HuH-7 (cell line): ENCODE measurements at regions not wholly inside any gene's neighbourhood (a gene's known extent, or its start where the extent isn't known, plus 50 kb on each side); places are given as distances from the start of the nearest gene placed in this dataset.
"Not testable (repeated sequence)": the region's sequence is repeated elsewhere in the genome, so short reads cannot be mapped to it uniquely, and the experiment has no call there.

Source experiments
- DNase-seq: peaks from one replicate; pipeline ENCODE4 v3.0.0; 2011; ENCODE audit warnings: low spot score

GRCh38 chr7:79548727-79549126 lies 95.3 kb upstream of the MAGI2 start:
- DNase-seq = no peak

DNA sequence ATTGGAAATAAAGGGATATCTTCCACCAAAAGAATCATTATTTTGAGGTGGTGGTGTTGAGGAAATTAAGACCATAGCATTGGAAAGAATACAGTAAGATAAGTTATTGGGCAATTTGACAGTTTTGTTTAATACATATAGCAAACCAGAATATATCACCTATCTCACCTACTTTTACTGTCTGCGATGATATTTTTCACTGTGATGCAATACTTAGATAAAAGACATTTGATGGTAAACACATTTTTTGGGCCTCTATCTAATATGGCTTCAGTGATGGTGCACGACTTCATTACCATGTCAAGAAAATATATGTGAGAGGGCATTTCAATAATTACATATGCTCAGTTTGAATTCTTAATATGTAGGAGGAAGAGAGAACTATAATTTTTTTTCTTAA lies 93.7 kb upstream of the MAGI2 start:
- no peak for DNase-seq

- DNase-seq = no peak
Measured at GRCh38 chr7:79540592-79540991, 87.1 kb upstream of the MAGI2 start.

GRCh38 chr7:79534128-79534527 lies 80.7 kb upstream of the MAGI2 start:
- DNase-seq = no peak

- no peak for DNase-seq
Measured at GRCh38 chr7:79531905-79532664, 78.6 kb upstream of the MAGI2 start.

DNA sequence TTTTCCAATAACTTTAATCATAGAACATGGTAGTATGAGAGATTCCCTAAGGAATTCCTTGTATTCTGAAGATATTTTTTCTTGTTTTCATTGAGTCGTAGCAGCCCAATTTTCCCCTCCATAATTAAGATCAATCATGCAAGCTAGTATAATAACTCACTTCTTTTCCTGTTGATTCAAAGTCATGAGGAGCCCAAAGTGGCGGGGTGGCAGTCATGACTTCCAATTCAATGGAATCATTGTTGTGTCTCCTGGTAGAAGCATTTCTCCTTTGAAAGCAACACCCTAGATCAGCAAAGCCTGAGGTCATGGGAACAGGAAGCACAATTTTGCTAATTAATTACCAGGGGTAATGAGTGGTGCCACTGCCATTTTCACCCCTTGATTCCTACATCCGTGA lies 77.6 kb upstream of the MAGI2 start:
- DNase-seq = no peak

GRCh38 chr7:79529881-79530235 lies 76.4 kb upstream of the MAGI2 start:
- no peak for DNase-seq

DNA sequence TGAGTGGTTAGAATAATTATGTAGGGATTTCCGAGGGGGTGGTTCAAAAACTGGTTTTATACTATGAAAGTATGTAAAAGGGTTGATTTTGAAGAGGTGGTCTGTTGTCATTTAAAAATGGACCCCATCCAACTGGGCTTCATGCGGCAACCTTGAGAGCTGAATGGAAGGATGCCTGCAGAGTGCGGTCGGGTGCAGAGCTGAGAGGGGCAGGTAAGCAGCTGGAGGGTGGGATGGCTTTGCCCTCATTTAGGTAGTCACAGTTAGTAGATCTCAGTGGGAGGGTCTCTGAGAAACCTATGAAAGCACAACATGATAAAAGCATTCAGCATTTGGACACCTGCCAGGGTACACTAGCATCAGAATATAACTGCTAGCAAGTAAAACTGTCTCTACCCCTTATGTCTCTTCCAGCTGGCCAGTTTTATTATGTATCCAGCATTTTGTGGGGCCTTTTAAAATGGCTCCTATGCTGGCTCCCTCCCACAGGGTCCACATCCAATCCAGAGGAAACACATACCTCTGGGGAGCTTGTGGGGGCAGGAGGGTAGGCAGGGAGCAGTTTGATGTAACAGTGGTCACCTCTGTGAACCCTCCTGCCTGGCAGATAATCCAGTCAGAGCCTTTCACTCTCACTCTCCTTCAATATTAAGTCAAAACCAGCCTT lies 75.9 kb upstream of the MAGI2 start:
- DNase-seq = no peak

GRCh38 chr7:79528421-79528820 lies 75.0 kb upstream of the MAGI2 start:
- DNase-seq = no peak

- DNase-seq = no peak
Measured at GRCh38 chr7:79524048-79524447, 70.6 kb upstream of the MAGI2 start.

- no peak for DNase-seq
Measured at GRCh38 chr7:79523436-79523835, 70.0 kb upstream of the MAGI2 start.

- no peak for DNase-seq
Measured at GRCh38 chr7:79520543-79520942, 67.1 kb upstream of the MAGI2 start.

- no peak for DNase-seq
Measured at GRCh38 chr7:79515358-79515757, 61.9 kb upstream of the MAGI2 start.

DNA sequence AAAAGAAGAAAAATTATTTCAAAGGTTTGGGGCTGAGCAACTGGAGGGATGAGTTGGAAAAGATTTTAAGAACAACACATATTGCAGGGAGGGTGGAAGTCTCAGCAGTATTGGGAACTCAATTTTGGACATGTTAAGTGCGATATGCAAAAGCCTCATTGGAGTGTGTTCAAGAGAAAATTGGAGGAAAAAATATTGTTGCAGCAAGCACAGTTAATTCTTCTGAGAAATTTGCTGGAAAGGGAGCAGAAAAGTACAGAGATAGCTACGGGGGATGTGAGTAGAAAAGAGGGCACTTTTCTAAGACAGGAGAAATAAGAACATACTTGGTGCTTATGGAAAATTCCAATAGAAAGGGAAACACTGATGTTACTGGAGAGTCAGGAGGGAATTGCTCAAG lies 59.8 kb upstream of the MAGI2 start:
- DNase-seq = no peak

- no peak for DNase-seq
Measured at GRCh38 chr7:79512261-79512660, 58.8 kb upstream of the MAGI2 start.

DNA sequence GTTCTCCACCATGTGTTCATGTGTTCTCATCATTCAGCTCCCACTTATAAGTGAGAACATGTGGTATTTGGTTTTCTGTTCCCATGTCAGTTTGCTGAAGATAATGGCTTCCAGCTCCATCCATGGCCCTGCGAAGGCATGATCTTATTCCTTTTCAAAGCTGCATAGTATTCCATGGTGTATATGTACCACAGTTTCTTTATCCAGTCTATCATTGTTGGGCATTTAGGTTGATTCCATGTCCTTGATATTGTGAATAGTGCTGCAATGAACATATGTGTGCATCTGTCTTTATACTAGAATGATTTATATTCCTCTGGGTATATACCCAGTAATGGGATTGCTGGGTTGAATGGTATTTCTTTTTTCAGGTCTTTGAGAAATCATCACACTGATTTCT lies 57.6 kb upstream of the MAGI2 start:
- DNase-seq = not testable (repeated sequence)

DNA sequence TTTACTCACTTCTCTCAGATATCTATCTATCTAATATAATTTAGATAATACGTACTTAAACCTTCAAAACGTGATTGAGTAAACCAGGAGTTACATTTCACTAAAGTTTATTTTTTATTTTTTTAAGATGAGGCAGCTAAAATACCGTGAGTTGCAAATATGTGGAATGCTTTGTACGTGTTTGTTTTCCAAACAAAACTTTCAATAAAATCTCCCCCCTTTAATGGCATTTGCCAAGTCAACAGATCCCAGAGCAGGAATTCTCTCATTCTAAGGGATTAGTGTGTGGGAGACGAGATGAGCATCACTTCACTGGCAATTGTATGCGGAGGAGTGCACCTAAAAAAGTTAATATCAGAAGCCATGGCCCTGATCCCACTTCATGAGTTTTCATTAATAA lies 53.7 kb upstream of the MAGI2 start:
- no peak for DNase-seq

DNA sequence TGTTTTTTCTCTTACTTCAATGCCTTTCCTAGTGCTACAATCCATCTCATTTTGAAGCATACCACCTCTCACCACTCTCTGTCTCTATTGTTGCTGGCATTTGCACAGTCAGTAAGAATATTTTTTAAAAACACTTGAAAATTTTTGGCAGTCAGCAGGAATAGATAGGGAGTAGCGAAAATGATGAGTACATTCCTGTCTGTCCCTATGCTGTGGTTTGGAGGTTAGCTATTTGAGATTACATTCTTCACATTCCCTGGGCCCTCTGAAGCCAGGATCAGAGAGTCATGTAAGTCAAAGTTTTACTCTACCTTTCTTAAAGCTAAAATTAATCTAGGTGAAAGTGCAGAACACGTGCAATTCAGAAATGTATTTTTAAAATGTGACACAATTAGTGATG lies 53.0 kb upstream of the MAGI2 start:
- DNase-seq = no peak

DNA sequence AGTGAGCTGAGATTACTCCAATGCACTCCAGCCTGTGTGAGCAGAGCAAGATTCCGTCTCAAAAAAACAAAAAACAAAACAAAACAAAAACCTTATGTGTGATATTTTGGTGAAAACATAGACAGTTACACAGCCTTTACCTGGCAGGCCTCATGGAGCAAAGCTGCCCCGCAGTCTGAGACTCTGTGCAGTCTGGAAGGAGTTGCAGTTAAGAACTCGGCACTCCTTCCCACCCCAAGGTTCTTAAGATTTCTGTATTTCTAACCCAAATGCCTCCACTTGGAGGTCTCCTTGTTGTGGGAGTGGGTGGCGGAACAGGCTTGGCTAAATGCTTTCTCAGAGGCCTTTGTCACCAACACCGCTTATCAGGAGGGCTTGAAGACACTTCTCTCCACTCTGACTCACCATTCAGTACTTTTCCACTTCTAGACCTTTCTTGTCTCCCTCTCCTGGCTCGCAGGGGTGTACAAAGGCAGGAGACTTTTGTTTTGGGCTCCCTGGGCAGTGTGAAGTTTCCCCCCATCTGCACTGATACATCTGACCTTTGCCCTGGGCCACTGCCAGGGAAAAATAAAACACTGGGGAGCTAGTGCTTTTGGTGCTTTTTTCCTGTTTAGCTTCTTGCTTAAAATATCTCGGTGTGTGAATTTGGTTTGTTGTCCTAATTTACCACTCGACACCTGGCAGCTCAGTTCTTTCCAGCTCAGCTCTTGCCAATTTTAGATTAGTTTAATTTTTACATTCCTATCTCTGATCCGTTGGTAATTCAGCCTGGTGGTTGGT lies 51.3 kb upstream of the MAGI2 start:
- DNase-seq = no peak
